ENCODE measurements at regions not wholly inside any gene's neighbourhood (a gene's known extent, or its start where the extent isn't known, plus 50 kb on each side); places are given as distances from the start of the nearest gene placed in this dataset.

DNA sequence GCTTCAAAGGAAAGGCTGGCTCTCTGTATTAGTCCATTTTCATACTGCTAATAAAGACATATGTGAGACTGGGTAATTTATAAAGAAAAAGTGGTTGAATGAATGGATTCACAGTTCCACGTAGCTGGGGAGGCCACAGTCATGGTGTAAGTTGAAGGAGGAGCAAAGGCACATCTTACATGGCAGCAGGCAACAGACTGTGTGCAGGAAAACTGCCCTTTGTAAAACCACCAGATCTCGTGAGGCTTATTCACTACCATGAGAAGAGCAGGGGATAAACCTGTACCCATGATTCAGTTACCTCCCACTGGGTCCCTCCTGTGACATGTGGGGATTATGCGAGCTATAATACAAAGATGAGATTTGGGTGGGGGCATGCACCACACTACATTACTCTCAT, 1486.6 kb downstream of the PCDH7 start:
- no peaks in the 10 kb centered on the region for H3K79me2 ChIP-seq (ENCODE audit: control insufficient read depth in 1 of 2, insufficient read depth in 2 of 2, low read length in 2 of 2)
- TF ChIP-seq SUZ12 (IDR thresholded peaks at IDR 0.05; ENCODE audit: low read length) (no peak), TBP (IDR thresholded peaks at IDR 0.05; ENCODE audit: low read depth, low read length) (no peak), TCF12 (IDR thresholded peaks at IDR 0.05; ENCODE audit: low read depth, low read length) (no peak), KDM1A (IDR thresholded peaks at IDR 0.05; ENCODE audit: borderline replicate concordance, low read length) (no peak), BCL11A (IDR thresholded peaks at IDR 0.05; ENCODE audit: low read depth in 2 of 2, low read length in 2 of 2) (no peak), POLR2A (IDR thresholded peaks at IDR 0.05; ENCODE audit: control extremely low read depth in 1 of 2, low read depth in 2 of 2, low read length in 2 of 2) (no peak), SP4 (IDR thresholded peaks at IDR 0.05; ENCODE audit: low read length) (no peak), TAF1 (IDR thresholded peaks at IDR 0.05; ENCODE audit: low read depth, low read length) (no peak), TEAD4 (IDR thresholded peaks at IDR 0.05; ENCODE audit: low read depth, low read length) (no peak), CHD1 (IDR thresholded peaks at IDR 0.05; ENCODE audit: low read depth, low read length) (no peak), YY1 (IDR thresholded peaks at IDR 0.05; ENCODE audit: low read depth, low read length) (no peak)
- TF ChIP-seq, protein P1, sequence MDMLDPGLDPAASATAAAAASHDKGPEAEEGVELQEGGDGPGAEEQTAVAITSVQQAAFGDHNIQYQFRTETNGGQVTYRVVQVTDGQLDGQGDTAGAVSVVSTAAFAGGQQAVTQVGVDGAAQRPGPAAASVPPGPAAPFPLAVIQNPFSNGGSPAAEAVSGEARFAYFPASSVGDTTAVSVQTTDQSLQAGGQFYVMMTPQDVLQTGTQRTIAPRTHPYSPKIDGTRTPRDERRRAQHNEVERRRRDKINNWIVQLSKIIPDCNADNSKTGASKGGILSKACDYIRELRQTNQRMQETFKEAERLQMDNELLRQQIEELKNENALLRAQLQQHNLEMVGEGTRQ (IDR thresholded peaks at IDR 0.05; ENCODE audit: low read length): no peak
- TF ChIP-seq, protein P2, sequence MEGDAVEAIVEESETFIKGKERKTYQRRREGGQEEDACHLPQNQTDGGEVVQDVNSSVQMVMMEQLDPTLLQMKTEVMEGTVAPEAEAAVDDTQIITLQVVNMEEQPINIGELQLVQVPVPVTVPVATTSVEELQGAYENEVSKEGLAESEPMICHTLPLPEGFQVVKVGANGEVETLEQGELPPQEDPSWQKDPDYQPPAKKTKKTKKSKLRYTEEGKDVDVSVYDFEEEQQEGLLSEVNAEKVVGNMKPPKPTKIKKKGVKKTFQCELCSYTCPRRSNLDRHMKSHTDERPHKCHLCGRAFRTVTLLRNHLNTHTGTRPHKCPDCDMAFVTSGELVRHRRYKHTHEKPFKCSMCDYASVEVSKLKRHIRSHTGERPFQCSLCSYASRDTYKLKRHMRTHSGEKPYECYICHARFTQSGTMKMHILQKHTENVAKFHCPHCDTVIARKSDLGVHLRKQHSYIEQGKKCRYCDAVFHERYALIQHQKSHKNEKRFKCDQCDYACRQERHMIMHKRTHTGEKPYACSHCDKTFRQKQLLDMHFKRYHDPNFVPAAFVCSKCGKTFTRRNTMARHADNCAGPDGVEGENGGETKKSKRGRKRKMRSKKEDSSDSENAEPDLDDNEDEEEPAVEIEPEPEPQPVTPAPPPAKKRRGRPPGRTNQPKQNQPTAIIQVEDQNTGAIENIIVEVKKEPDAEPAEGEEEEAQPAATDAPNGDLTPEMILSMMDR (IDR thresholded peaks at IDR 0.05; ENCODE audit: control extremely low read depth in 1 of 3, insufficient read depth in 1 of 3, low read depth in 1 of 3, low read length in 3 of 3): no peak

More for the DNA sequence above, 1486.6 kb downstream of the PCDH7 start:
- no peak overlapping the region for H4K8ac ChIP-seq (ENCODE audit: extremely low read depth, insufficient read depth, low read length)
- ChIA-PET POLR2A (ENCODE audit: partially characterized antibody) (no interaction called here), CTCF (ENCODE audit: partially characterized antibody) (interaction anchor here (0.7 kb wide), 1 partner anchor 1069 kb away, joined by 5 read pairs; no protein-coding TSS in a partner anchor)
- no peak overlapping the region for H3K23ac ChIP-seq (ENCODE audit: insufficient read length)
- no peaks in the 10 kb centered on the region for H3K27me3 ChIP-seq (replicated peaks in 1 of 4; ENCODE audit: control insufficient read depth in 3 of 4, extremely low read depth in 1 of 4, insufficient read depth in 3 of 4, low read length in 3 of 4)
- H3K56ac ChIP-seq (replicated peaks; ENCODE audit: insufficient read length, low read depth, low read length): no peak overlapping the region
- no peak overlapping the region for H4K5ac ChIP-seq (ENCODE audit: insufficient read length, low read depth, low read length)
- no peaks in the 10 kb centered on the region for H3K36me3 ChIP-seq (ENCODE audit: control insufficient read depth in 2 of 4, insufficient read depth in 4 of 4, low read length in 3 of 4)
- no peak overlapping the region for H3K4me3 ChIP-seq (ENCODE audit: extremely low read depth in 1 of 4, insufficient read depth in 2 of 4, low read depth in 3 of 4, low read length in 4 of 4)
- no peak overlapping the region for H2BK120ac ChIP-seq (replicated peaks; ENCODE audit: low read depth, low read length)
- DNase-seq (ENCODE audit: low read depth in 1 of 2, low spot score in 2 of 2) (no peak), FAIRE-seq (no peak)
- H2BK15ac ChIP-seq (ENCODE audit: low read length): no peak overlapping the region
- H3K4ac ChIP-seq (replicated peaks; ENCODE audit: insufficient read length, low read depth, low read length): no peak overlapping the region
- H4K20me1 ChIP-seq (replicated peaks in 1 of 2; ENCODE audit: control insufficient read depth in 1 of 2, insufficient read depth in 2 of 2, low read length in 2 of 2): no peaks in the 10 kb centered on the region
- no peak overlapping the region for H2BK12ac ChIP-seq (ENCODE audit: low read depth, low read length)
- H2BK5ac ChIP-seq (ENCODE audit: low read depth, low read length): no peak overlapping the region
- H3K14ac ChIP-seq (ENCODE audit: insufficient read length): no peak overlapping the region
- no peak overlapping the region for H3K4me2 ChIP-seq (ENCODE audit: insufficient read depth in 1 of 2, low read depth in 2 of 2, low read length in 2 of 2)
- no peak overlapping the region for H3K18ac ChIP-seq (ENCODE audit: extremely low read depth, low read length)
- 0 out of 7 replicates have a peak, but pooled peaks cover 0 to 2% (median 0%) of the 10 kb centered on the region in 4 experiments for H3K4me1 ChIP-seq (replicated peaks in 1 of 4; ENCODE audit: control insufficient read depth in 3 of 4, insufficient read depth in 4 of 4, low read length in 3 of 4)
- no peak overlapping the region for H3K9ac ChIP-seq (replicated peaks in 1 of 4; ENCODE audit: extremely low read depth in 1 of 4, low read depth in 3 of 4, low read length in 3 of 4)
- no peak overlapping the region for H4K91ac ChIP-seq (replicated peaks; ENCODE audit: insufficient read length, low read length)
- H2AK5ac ChIP-seq (ENCODE audit: low read depth, low read length): no peak overlapping the region
- peaks cover 3 to 11% of the 10 kb centered on the region in 2 experiments; a peak in 2 of 4 replicates for H3K9me3 ChIP-seq (ENCODE audit: insufficient read depth in 2 of 2, low read depth in 1 of 2, low read length in 1 of 2)
- no peaks in the 10 kb centered on the region for H3K23me2 ChIP-seq (ENCODE audit: low read depth, low read length)
- no peak overlapping the region for H2BK20ac ChIP-seq (ENCODE audit: low read length)
- no peak overlapping the region for H3K27ac ChIP-seq (ENCODE audit: low read depth, low read length)
- WGBS, 2 experiments (ENCODE audit: extremely low coverage in 1 of 2, insufficient coverage in 1 of 2, insufficient read length in 1 of 2, insufficient replicate concordance in 2 of 2, low coverage in 1 of 2, low lambda C conversion rate in 2 of 2, missing lambda C conversion rate in 1 of 2): 90% methylated on average over 3 of the region's 3 CpGs; no CpG with 5 or more reads in 1 of the 2 experiments
- H2AFZ ChIP-seq (ENCODE audit: low read length): no peak overlapping the region
- no peaks in the 10 kb centered on the region for H3K79me1 ChIP-seq (ENCODE audit: low read depth, low read length)
